Activated T-cell treated with anti-CD3 and anti-CD28 coated beads, Interleukin-2, amount 50 U/mL, for 72 hours (primary cell): ENCODE measurements at regions not wholly inside any gene's neighbourhood (a gene's known extent, or its start where the extent isn't known, plus 50 kb on each side); places are given as distances from the start of the nearest gene placed in this dataset.
A peak's percentile ranks its signal among the peaks of the same experiment; 100 is the strongest.
"Not testable (repeated sequence)": the region's sequence is repeated elsewhere in the genome, so short reads cannot be mapped to it uniquely, and the experiment has no call there.

Source experiments
- ATAC-seq, 2 donors: fragments of 150-1000 bp; cut with Tn5 transposase; replicated peaks in 1 of 2; 2 replicates each; pipeline ENCODE4 v1.10.0; 2021; ENCODE audit warnings: moderate library complexity in 2 of 2, mild to moderate bottlenecking in 1 of 2
- DNase-seq, 2 donors: peaks; one replicate each; pipeline ENCODE4 v3.0.0; 2021 to 2022; ENCODE audit warnings: mixed read lengths in 1 of 2
- H3K27ac Mint-ChIP-seq: one replicate; pipeline ENCODE4 v1.8.0; 2022; ENCODE audit warnings: mild to moderate bottlenecking, moderate library complexity, mixed read lengths
- H3K27me3 Mint-ChIP-seq: one replicate; pipeline ENCODE4 v1.8.0; 2022; ENCODE audit warnings: low read depth, mixed read lengths
- H3K36me3 Mint-ChIP-seq, 2 donors: one replicate each; pipeline ENCODE4 v1.8.0; 2022; ENCODE audit warnings: mixed read lengths in 2 of 2, mild to moderate bottlenecking in 1 of 2; ENCODE audit not compliant: insufficient read depth in 2 of 2
- H3K4me1 Mint-ChIP-seq: one replicate; pipeline ENCODE4 v1.8.0; 2022; ENCODE audit warnings: low read depth, mixed read lengths
- H3K4me3 Mint-ChIP-seq, 2 donors: one replicate each; pipeline ENCODE4 v1.8.0; 2022; ENCODE audit warnings: mild to moderate bottlenecking in 2 of 2, mixed read lengths in 2 of 2, moderate library complexity in 2 of 2
- H3K9me3 Mint-ChIP-seq, 2 donors: one replicate each; pipeline ENCODE4 v1.8.0; 2022; ENCODE audit warnings: mixed read lengths in 2 of 2

GRCh38 chr17:43308999-43309398, 75.2 kb upstream of the RNU2-1 start:
- H3K27ac Mint-ChIP-seq: no peak overlapping the region
- DNase-seq: no peak

DNA sequence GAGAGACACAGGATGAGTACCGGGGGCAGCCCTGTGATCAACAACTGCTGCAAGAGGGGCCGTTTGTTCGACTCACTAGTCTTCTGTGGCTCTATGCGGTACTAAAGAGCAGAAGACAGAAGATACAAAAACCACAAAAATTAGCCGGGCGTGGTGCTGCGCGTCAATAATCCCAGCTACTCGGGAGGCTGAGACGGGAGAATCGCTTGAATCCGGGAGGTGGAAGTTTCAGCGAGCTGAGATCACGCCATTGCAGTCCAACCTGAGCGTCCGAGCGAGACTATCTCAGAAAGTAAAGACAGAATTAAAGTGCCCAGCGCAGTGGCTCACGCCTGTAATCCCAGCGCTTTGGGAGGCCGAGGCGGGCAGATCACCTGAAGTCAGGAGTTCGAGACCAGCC, 71.0 kb upstream of the RNU2-1 start:
- H3K27me3 Mint-ChIP-seq, ATAC-seq, H3K4me3 Mint-ChIP-seq, H3K4me1 Mint-ChIP-seq, H3K27ac Mint-ChIP-seq, H3K36me3 Mint-ChIP-seq, DNase-seq, H3K9me3 Mint-ChIP-seq: not testable (repeated sequence)

More at GRCh38 chr17:43308999-43309398, 75.2 kb upstream of the RNU2-1 start:
- no peaks in the 10 kb centered on the region for H3K4me1 Mint-ChIP-seq
- no peak for ATAC-seq
- no peaks in the 10 kb centered on the region for H3K27me3 Mint-ChIP-seq
- no peaks in the 10 kb centered on the region for H3K36me3 Mint-ChIP-seq
- no peak overlapping the region for H3K4me3 Mint-ChIP-seq
- H3K9me3 Mint-ChIP-seq: no peaks in the 10 kb centered on the region

DNA sequence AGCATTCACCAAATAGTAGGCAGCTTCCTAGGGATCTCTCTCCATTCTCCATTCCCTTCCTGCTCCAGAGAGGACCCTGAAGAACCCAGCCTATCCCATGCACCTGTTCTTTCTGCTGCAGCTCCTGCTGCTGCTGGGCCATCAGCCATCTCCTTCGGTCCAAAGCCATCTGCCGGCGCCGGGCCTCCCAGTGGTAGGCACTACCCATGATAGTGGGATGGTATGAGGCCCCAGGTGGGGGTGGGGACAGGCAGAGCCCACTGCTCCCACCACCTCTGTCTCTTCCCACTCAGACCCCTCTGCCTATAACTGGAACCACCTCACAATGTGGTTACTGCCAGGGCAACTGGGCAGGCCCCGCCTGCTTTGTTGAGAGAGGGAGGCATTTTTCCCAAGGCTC, 69.3 kb upstream of the RNU2-1 start:
- H3K36me3 Mint-ChIP-seq, DNase-seq, H3K27ac Mint-ChIP-seq, ATAC-seq, H3K27me3 Mint-ChIP-seq, H3K4me1 Mint-ChIP-seq, H3K4me3 Mint-ChIP-seq, H3K9me3 Mint-ChIP-seq: not testable (repeated sequence)

DNA sequence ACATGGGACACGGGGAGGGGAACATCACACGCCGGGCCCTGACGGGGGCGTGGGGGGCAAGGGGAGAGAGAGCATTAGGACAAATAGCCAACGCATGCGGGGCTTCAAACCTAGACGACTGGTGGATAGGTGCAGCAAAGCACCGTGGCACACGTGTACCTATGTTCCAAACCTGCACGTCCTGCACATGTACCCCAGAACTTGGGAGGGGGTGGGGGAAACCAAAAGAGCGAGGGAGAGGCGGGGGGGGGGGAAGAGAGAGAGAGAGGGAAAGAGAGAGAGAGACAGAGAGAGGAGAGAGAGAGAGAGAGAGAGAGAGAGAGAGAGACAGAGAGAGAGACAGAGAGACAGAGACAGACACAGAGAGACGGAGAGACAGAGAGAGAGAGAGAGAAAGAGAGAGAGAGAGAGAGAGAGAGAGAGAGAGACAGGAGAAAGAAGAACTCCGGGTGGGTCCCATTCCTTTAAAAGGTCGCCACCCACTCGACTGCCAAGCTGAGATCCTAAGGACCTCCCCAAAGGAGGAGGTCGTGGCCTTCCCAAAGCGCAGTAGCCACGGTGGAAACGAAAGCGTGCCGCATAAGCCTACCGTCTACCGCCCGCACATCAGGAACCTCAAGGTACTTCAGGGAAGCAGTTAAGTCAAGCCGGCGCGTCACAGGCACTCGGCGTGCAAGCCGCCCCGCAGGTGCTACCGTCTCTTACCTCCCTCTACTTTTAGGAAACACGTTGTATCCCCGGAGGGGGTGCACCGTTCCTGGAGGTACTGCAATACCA, 65.7 kb upstream of the RNU2-1 start:
- ATAC-seq: peak in 1 of 2 donors; percentile 88
- not testable (repeated sequence) for H3K4me3 Mint-ChIP-seq, H3K27me3 Mint-ChIP-seq, H3K9me3 Mint-ChIP-seq, DNase-seq, H3K4me1 Mint-ChIP-seq, H3K27ac Mint-ChIP-seq, H3K36me3 Mint-ChIP-seq

DNA sequence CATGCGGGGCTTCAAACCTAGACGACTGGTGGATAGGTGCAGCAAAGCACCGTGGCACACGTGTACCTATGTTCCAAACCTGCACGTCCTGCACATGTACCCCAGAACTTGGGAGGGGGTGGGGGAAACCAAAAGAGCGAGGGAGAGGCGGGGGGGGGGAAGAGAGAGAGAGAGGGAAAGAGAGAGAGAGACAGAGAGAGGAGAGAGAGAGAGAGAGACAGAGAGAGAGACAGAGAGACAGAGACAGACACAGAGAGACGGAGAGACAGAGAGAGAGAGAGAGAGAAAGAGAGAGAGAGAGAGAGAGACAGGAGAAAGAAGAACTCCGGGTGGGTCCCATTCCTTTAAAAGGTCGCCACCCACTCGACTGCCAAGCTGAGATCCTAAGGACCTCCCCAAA, 55.9 kb upstream of the RNU2-1 start:
- H3K27me3 Mint-ChIP-seq, H3K36me3 Mint-ChIP-seq, H3K4me3 Mint-ChIP-seq, H3K4me1 Mint-ChIP-seq, H3K27ac Mint-ChIP-seq, DNase-seq, H3K9me3 Mint-ChIP-seq: not testable (repeated sequence)
- peak in 1 of 2 donors; percentile 77 for ATAC-seq

DNA sequence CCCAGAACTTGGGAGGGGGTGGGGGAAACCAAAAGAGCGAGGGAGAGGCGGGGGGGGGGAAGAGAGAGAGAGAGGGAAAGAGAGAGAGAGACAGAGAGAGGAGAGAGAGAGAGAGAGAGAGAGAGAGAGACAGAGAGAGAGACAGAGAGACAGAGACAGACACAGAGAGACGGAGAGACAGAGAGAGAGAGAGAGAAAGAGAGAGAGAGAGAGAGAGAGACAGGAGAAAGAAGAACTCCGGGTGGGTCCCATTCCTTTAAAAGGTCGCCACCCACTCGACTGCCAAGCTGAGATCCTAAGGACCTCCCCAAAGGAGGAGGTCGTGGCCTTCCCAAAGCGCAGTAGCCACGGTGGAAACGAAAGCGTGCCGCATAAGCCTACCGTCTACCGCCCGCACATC, 49.8 kb upstream of the RNU2-1 start:
- H3K4me1 Mint-ChIP-seq, H3K9me3 Mint-ChIP-seq, ATAC-seq, H3K36me3 Mint-ChIP-seq, H3K27me3 Mint-ChIP-seq: not testable (repeated sequence)
- Mint-ChIP-seq H3K4me3 (peak overlapping the region in 1 of 2 donors; percentile 75), H3K27ac (peak overlapping the region; percentile 100)
- peak in 1 of 2 donors; percentile 32 for DNase-seq
